H1 (cell line): ENCODE measurements at regions not wholly inside any gene's neighbourhood (a gene's known extent, or its start where the extent isn't known, plus 50 kb on each side); places are given as distances from the start of the nearest gene placed in this dataset.

Experiments
- CTCF ChIA-PET: fragments of 300-600 bp; sonication (Branson Sonifier 250); formaldehyde crosslinking; loops from one replicate; lab custom pipeline; 2021; ENCODE audit not compliant: partially characterized antibody; lab: Charles Lee
- POLR2A ChIA-PET: fragments of 300-600 bp; sonication (Branson Sonifier 250); formaldehyde crosslinking; loops from one replicate; lab custom pipeline; 2021; ENCODE audit warnings: inconsistent platforms; ENCODE audit not compliant: partially characterized antibody; lab: Charles Lee
- DNase-seq, 2 experiments: peaks; one replicate each; pipeline versions ENCODE4 v3.0.0 to v3.0.0-alpha.2; 2010 to 2022; ENCODE audit warnings: low spot score in 2 of 2, low read depth in 1 of 2, mixed read lengths in 1 of 2
- FAIRE-seq: peaks from 2 replicates; lab custom pipeline; 2011; peaks lifted over from hg19 to GRCh38; lab: Jason Lieb, UNC
- H2AFZ ChIP-seq: 2 replicates; pipeline ENCODE4 v1.8.1; 2012; ENCODE audit warnings: low read length, inconsistent platforms
- H2AK5ac ChIP-seq: 2 replicates; pipeline ENCODE4 v1.6.1; 2013; ENCODE audit warnings: low read depth, low read length
- H2BK120ac ChIP-seq: replicated peaks from 2 replicates; pipeline ENCODE3; 2013; ENCODE audit warnings: low read depth, low read length, inconsistent platforms
- H2BK12ac ChIP-seq: 2 replicates; pipeline ENCODE4 v1.6.1; 2013; ENCODE audit warnings: low read depth, low read length
- H2BK15ac ChIP-seq: 2 replicates; pipeline ENCODE4 v1.6.1; 2013; ENCODE audit warnings: low read length
- H2BK20ac ChIP-seq: 2 replicates; pipeline ENCODE4 v1.6.1; 2013; ENCODE audit warnings: low read length
- H2BK5ac ChIP-seq: 2 replicates; pipeline ENCODE4 v1.6.1; 2013; ENCODE audit warnings: low read depth, low read length
- H3K14ac ChIP-seq: 2 replicates; pipeline ENCODE4 v1.6.1; 2013; ENCODE audit warnings: inconsistent platforms; ENCODE audit not compliant: insufficient read length
- H3K18ac ChIP-seq: 2 replicates; pipeline ENCODE4 v1.6.1; 2013; ENCODE audit warnings: low read length; ENCODE audit errors: extremely low read depth
- H3K23ac ChIP-seq: 2 replicates; pipeline ENCODE4 v1.6.1; 2013; ENCODE audit warnings: inconsistent platforms; ENCODE audit not compliant: insufficient read length
- H3K23me2 ChIP-seq: 2 replicates; pipeline ENCODE4 v1.6.1; 2013; ENCODE audit warnings: low read depth, low read length
- H3K27ac ChIP-seq: 2 replicates; pipeline ENCODE4 v1.6.1; 2011; ENCODE audit warnings: low read depth, low read length, inconsistent platforms
- H3K27me3 ChIP-seq, 4 experiments: replicated peaks in 1 of 4; 1 replicate in 1 of 4; 2 replicates in 3 of 4; pipeline versions ENCODE4 v1.6.1 to v1.8.1; 2011 to 2013; ENCODE audit warnings: low read length in 3 of 4, mild to moderate bottlenecking in 3 of 4, inconsistent platforms in 2 of 4, mixed read lengths in 2 of 4, moderate library complexity in 1 of 4; ENCODE audit not compliant: control insufficient read depth in 3 of 4, insufficient read depth in 3 of 4; ENCODE audit errors: extremely low read depth in 1 of 4
- H3K36me3 ChIP-seq, 4 experiments: 2 replicates each; pipeline versions ENCODE4 v1.6.1 to v1.8.1; 2011 to 2013; ENCODE audit warnings: mild to moderate bottlenecking in 4 of 4, low read length in 3 of 4, moderate library complexity in 2 of 4, control low read depth in 1 of 4, inconsistent platforms in 1 of 4; ENCODE audit not compliant: insufficient read depth in 4 of 4, control insufficient read depth in 2 of 4
- H3K4ac ChIP-seq: replicated peaks from 2 replicates; pipeline ENCODE3; 2013; ENCODE audit warnings: low read length, low read depth, mixed read lengths, inconsistent platforms; ENCODE audit not compliant: insufficient read length
- H3K4me1 ChIP-seq, 4 experiments: replicated peaks in 1 of 4; 1 replicate in 1 of 4; 2 replicates in 3 of 4; pipeline versions ENCODE4 v1.6.1 to v1.8.1; 2011 to 2013; ENCODE audit warnings: low read length in 3 of 4, inconsistent platforms in 2 of 4, mixed read lengths in 1 of 4; ENCODE audit not compliant: insufficient read depth in 4 of 4, control insufficient read depth in 3 of 4
- H3K4me2 ChIP-seq, 2 experiments: 2 replicates each; pipeline versions ENCODE4 v1.6.1 to v1.8.1; 2011 to 2013; ENCODE audit warnings: low read depth in 2 of 2, low read length in 2 of 2, control low read depth in 1 of 2, inconsistent platforms in 1 of 2, mild to moderate bottlenecking in 1 of 2; ENCODE audit not compliant: insufficient read depth in 1 of 2
- H3K4me3 ChIP-seq, 4 experiments: fragments of 200-600, 300-600 bp in 1 of 4; sonication (generic), shearing (Covaris generic), sonication (Bioruptor Twin) in 1 of 4; 2 replicates each; pipeline versions ENCODE4 v1.5.1 to v1.8.1; 2011 to 2016; ENCODE audit warnings: low read length in 4 of 4, low read depth in 3 of 4, control low read depth in 2 of 4, inconsistent platforms in 2 of 4, mild to moderate bottlenecking in 2 of 4, mixed read lengths in 1 of 4, moderate library complexity in 1 of 4; ENCODE audit not compliant: insufficient read depth in 2 of 4; ENCODE audit errors: extremely low read depth in 1 of 4
- H3K56ac ChIP-seq: replicated peaks from 2 replicates; pipeline ENCODE3; 2013; ENCODE audit warnings: low read depth, mild to moderate bottlenecking, mixed read lengths, low read length, inconsistent platforms; ENCODE audit not compliant: insufficient read length
- H3K79me1 ChIP-seq: 2 replicates; pipeline ENCODE4 v1.6.1; 2013; ENCODE audit warnings: low read depth, low read length, control low read depth
- H3K79me2 ChIP-seq, 2 experiments: 2 replicates each; pipeline versions ENCODE4 v1.6.1 to v1.8.1; 2012 to 2013; ENCODE audit warnings: low read length in 2 of 2, mild to moderate bottlenecking in 2 of 2, inconsistent platforms in 1 of 2; ENCODE audit not compliant: insufficient read depth in 2 of 2, control insufficient read depth in 1 of 2
- H3K9ac ChIP-seq, 4 experiments: replicated peaks in 1 of 4; 1 replicate in 1 of 4; 2 replicates in 3 of 4; pipeline versions ENCODE4 v1.6.1 to v1.8.1; 2011 to 2013; ENCODE audit warnings: low read depth in 3 of 4, low read length in 3 of 4, control low read depth in 2 of 4, mild to moderate bottlenecking in 2 of 4, moderate library complexity in 2 of 4, inconsistent platforms in 1 of 4; ENCODE audit errors: extremely low read depth in 1 of 4
- H3K9me3 ChIP-seq, 2 experiments: 2 replicates each; pipeline versions ENCODE4 v1.6.1 to v1.8.1; 2012 to 2013; ENCODE audit warnings: mild to moderate bottlenecking in 2 of 2, moderate library complexity in 2 of 2, control low read depth in 1 of 2, inconsistent platforms in 1 of 2, low read depth in 1 of 2, low read length in 1 of 2, mixed read lengths in 1 of 2; ENCODE audit not compliant: insufficient read depth in 2 of 2
- H4K20me1 ChIP-seq, 2 experiments: replicated peaks in 1 of 2; 2 replicates each; pipeline versions ENCODE3 to v1.8.1; 2011 to 2013; ENCODE audit warnings: inconsistent platforms in 2 of 2, low read length in 2 of 2, mild to moderate bottlenecking in 1 of 2; ENCODE audit not compliant: insufficient read depth in 2 of 2, control insufficient read depth in 1 of 2
- H4K5ac ChIP-seq: 2 replicates; pipeline ENCODE4 v1.6.1; 2013; ENCODE audit warnings: low read length, low read depth, mixed read lengths, inconsistent platforms; ENCODE audit not compliant: insufficient read length
- H4K8ac ChIP-seq: 2 replicates; pipeline ENCODE4 v1.8.0; 2013; ENCODE audit warnings: mild to moderate bottlenecking, moderate library complexity, low read length, inconsistent platforms; ENCODE audit not compliant: insufficient read depth; ENCODE audit errors: extremely low read depth
- H4K91ac ChIP-seq: replicated peaks from 2 replicates; pipeline ENCODE3; 2013; ENCODE audit warnings: low read length, mixed read lengths, inconsistent platforms; ENCODE audit not compliant: insufficient read length
- POLR2A ChIP-seq, 2 experiments: IDR thresholded peaks; 1 replicate in 1 of 2; 2 replicates in 1 of 2; pipeline ENCODE4 v1.6.1; 2011; ENCODE audit warnings: low read depth in 2 of 2, low read length in 2 of 2, mild to moderate bottlenecking in 2 of 2; ENCODE audit errors: control extremely low read depth in 1 of 2
- RAD21 ChIP-seq, 2 experiments: IDR thresholded peaks in 1 of 2; conservative IDR thresholded peaks in 1 of 2; 2 replicates each; pipeline ENCODE4 v1.6.1; 2011; ENCODE audit warnings: low read depth in 2 of 2, low read length in 2 of 2, improper control_type of control experiment in 1 of 2, inconsistent platforms in 1 of 2, mild to moderate bottlenecking in 1 of 2, moderate library complexity in 1 of 2
- WGBS, 2 experiments: shearing (Covaris generic) in 1 of 2; methylation state at CpG; one replicate each; pipeline versions ENCODE4 v1.1.6 to v1.1.7; 2013 to 2015; ENCODE audit warnings: low lambda C conversion rate in 2 of 2, mixed read lengths in 2 of 2, inconsistent platforms in 1 of 2, low coverage in 1 of 2, missing lambda C conversion rate in 1 of 2; ENCODE audit not compliant: insufficient replicate concordance in 2 of 2, insufficient coverage in 1 of 2, insufficient read length in 1 of 2; ENCODE audit errors: extremely low coverage in 1 of 2, missing lambda C conversion rate in 1 of 2; 5-methylcytosine and 5-hydroxymethylcytosine counted together
- TF ChIP-seq, protein P1 (sequence below): IDR thresholded peaks from 2 replicates; pipeline ENCODE4 v1.6.1; 2012; ENCODE audit warnings: inconsistent platforms
- TF ChIP-seq, protein P2 (sequence below), 3 experiments: IDR thresholded peaks; 1 replicate in 2 of 3; 2 replicates in 1 of 3; pipeline versions ENCODE4 v1.5.1 to v1.6.1; 2011; ENCODE audit warnings: low read length in 3 of 3, mild to moderate bottlenecking in 3 of 3, inconsistent platforms in 2 of 3, low read depth in 1 of 3, moderate library complexity in 1 of 3; ENCODE audit not compliant: insufficient read depth in 1 of 3; ENCODE audit errors: control extremely low read depth in 1 of 3
- TF ChIP-seq, protein P3 (sequence below): IDR thresholded peaks from 2 replicates; pipeline ENCODE4 v1.6.1; 2011; ENCODE audit warnings: low read depth, mild to moderate bottlenecking, low read length; ENCODE audit not compliant: insufficient read depth

DNA sequence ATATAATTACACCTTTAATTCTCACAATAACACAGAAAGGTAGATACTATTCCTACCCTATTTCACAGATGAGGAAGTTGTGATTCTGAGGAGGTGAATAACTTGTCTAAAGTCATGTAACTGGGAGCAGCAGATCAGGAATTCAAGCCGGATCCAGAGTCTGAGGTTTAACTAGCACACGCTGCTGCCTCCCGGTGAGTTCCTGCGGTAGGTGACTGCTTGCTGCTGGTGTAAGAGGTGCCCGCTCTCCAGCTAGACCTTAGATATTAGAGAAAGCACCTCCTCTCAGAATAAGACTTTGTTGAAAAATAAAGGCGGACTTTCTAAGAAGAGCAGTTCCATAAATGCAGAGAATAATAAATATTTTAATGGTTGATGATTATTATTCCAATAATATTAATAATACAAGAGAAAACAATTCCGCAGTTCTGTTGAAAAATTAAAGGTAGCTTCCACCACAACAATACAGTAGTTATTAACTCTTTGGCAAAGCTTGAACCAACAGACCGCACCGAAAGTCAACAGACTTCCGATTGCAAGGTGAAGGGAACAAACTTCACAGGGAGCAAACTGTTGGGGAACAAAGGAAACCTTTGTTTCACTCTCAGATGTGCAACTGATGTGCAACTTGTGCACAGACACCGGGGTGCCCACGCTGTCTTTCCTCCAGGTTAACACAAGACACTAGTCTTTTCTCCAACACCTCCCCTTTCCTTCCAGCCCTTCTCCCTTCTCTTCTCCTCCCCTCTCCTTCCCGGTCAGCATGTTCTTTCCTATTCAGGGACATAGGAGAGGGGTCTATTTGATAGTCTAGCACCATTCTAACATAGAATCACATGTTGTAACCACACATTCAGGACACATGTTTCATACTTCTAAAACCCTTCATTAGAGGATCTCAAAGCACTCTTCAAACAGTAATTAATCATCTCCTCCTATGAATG is 73.2 kb upstream of the EGLN3 start:
- Histone ChIP-seq H3K79me1 (no peaks in the 10 kb centered on the region), H2BK5ac (no peak overlapping the region), H3K4ac (no peak overlapping the region), H3K56ac (no peak overlapping the region), H3K14ac (no peak overlapping the region), H2AFZ (no peak overlapping the region), H4K5ac (no peak overlapping the region), H4K91ac (no peak overlapping the region), H4K8ac (no peak overlapping the region), H2BK12ac (no peak overlapping the region), H4K20me1 (no peaks in the 10 kb centered on the region), H2AK5ac (no peak overlapping the region), H2BK120ac (no peak overlapping the region), H3K23ac (no peak overlapping the region), H3K27me3 (no peaks in the 10 kb centered on the region), H3K79me2 (no peaks in the 10 kb centered on the region), H3K27ac (no peak overlapping the region), H3K23me2 (no peaks in the 10 kb centered on the region), H3K9me3 (no peaks in the 10 kb centered on the region), H2BK20ac (no peak overlapping the region), H3K4me2 (no peak overlapping the region), H3K18ac (no peak overlapping the region), H3K36me3 (no peaks in the 10 kb centered on the region), H3K4me1 (no peaks in the 10 kb centered on the region), H2BK15ac (no peak overlapping the region), H3K9ac (no peak overlapping the region), H3K4me3 (no peak overlapping the region)
- DNase-seq (no peak), FAIRE-seq (no peak)
- TF ChIP-seq POLR2A (IDR thresholded peaks at IDR 0.05; ENCODE audit: control extremely low read depth in 1 of 2, low read depth in 2 of 2, low read length in 2 of 2) (no peak), RAD21 (IDR thresholded peaks at IDR 0.05 in 1 of 2, conservative IDR thresholded peaks at IDR 0.05 in 1 of 2; ENCODE audit: low read depth in 2 of 2, low read length in 2 of 2) (peak; percentile 27 to 43; a peak in 3 of 4 replicates)
- TF ChIP-seq, protein P1, sequence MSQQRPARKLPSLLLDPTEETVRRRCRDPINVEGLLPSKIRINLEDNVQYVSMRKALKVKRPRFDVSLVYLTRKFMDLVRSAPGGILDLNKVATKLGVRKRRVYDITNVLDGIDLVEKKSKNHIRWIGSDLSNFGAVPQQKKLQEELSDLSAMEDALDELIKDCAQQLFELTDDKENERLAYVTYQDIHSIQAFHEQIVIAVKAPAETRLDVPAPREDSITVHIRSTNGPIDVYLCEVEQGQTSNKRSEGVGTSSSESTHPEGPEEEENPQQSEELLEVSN, result no peak
- TF ChIP-seq, protein P2, sequence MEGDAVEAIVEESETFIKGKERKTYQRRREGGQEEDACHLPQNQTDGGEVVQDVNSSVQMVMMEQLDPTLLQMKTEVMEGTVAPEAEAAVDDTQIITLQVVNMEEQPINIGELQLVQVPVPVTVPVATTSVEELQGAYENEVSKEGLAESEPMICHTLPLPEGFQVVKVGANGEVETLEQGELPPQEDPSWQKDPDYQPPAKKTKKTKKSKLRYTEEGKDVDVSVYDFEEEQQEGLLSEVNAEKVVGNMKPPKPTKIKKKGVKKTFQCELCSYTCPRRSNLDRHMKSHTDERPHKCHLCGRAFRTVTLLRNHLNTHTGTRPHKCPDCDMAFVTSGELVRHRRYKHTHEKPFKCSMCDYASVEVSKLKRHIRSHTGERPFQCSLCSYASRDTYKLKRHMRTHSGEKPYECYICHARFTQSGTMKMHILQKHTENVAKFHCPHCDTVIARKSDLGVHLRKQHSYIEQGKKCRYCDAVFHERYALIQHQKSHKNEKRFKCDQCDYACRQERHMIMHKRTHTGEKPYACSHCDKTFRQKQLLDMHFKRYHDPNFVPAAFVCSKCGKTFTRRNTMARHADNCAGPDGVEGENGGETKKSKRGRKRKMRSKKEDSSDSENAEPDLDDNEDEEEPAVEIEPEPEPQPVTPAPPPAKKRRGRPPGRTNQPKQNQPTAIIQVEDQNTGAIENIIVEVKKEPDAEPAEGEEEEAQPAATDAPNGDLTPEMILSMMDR (IDR thresholded peaks at IDR 0.05; ENCODE audit: control extremely low read depth in 1 of 3, insufficient read depth in 1 of 3, low read depth in 1 of 3, low read length in 3 of 3), result peak in 1 of 3 experiments; percentile 17; a peak in 1 of 4 replicates
- TF ChIP-seq, protein P3, sequence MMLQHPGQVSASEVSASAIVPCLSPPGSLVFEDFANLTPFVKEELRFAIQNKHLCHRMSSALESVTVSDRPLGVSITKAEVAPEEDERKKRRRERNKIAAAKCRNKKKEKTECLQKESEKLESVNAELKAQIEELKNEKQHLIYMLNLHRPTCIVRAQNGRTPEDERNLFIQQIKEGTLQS, result no peak
- ChIA-PET CTCF (interaction anchor here (0.6 to 1.1 kb wide), 2 partner anchors 277 to 348 kb away, joined by 3 to 5 read pairs; no protein-coding TSS in a partner anchor), POLR2A (interaction anchor here (1.5 kb wide), 1 partner anchor 20 kb away, joined by 4 read pairs; no protein-coding TSS in a partner anchor)
- 92% methylated on average over 12 of the region's 13 CpGs; no CpG with 5 or more reads in 1 of the 2 experiments for WGBS, 2 experiments
